ENCODE measurements at regions not wholly inside any gene's neighbourhood (a gene's known extent, or its start where the extent isn't known, plus 50 kb on each side); places are given as distances from the start of the nearest gene placed in this dataset.

DNA sequence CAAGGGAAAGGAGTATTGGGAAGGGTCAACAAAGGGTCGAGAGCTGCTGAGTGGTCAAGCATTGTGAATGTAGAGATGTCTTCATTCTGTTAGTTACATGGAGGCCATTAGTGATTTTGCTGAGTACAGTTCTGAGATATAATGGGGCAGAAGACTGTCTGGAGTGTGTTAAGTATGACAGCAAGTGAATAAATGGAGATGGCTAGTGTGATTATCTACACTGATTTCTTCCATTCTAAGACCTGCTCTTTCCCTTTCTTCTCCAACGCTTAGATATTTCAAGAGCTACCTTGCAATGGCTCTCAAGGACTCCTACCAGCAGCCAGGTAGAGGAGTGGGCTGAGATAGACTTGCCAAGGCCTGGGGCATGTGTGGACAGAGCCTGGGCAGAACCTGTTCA lies 216.5 kb downstream of the MFSD1 start:
- TF ChIP-seq, protein P1, sequence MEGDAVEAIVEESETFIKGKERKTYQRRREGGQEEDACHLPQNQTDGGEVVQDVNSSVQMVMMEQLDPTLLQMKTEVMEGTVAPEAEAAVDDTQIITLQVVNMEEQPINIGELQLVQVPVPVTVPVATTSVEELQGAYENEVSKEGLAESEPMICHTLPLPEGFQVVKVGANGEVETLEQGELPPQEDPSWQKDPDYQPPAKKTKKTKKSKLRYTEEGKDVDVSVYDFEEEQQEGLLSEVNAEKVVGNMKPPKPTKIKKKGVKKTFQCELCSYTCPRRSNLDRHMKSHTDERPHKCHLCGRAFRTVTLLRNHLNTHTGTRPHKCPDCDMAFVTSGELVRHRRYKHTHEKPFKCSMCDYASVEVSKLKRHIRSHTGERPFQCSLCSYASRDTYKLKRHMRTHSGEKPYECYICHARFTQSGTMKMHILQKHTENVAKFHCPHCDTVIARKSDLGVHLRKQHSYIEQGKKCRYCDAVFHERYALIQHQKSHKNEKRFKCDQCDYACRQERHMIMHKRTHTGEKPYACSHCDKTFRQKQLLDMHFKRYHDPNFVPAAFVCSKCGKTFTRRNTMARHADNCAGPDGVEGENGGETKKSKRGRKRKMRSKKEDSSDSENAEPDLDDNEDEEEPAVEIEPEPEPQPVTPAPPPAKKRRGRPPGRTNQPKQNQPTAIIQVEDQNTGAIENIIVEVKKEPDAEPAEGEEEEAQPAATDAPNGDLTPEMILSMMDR (IDR thresholded peaks at IDR 0.05) = no peak
- no peak overlapping the region for H3K27ac ChIP-seq
- no peak overlapping the region for H3K4me3 ChIP-seq
- no peak for DNase-seq (ENCODE audit: low spot score)

DNA sequence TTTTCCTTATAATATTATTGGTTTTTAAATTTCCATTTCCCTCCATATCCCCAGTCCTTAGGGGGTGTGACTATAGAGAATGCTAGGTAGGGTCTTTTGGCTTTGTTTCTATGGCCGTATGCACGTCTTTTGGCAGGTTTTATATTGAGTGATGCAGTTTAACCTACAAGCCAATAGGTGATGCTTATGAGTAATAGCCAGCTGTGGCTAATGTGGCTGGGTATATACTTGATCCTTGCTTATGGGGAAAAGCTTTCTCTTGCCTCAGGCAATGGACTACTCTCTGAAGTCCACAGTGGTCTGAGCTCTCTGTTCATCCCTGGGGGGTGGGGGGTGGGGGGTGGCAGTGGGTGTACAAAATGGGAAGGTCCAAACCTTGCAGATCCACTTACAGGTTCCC lies 223.9 kb downstream of the MFSD1 start:
- no peak overlapping the region for H3K4me3 ChIP-seq
- no peak overlapping the region for H3K27ac ChIP-seq
- TF ChIP-seq, protein P1 (IDR thresholded peaks at IDR 0.05) = no peak
- DNase-seq (ENCODE audit: low spot score) = no peak

DNA sequence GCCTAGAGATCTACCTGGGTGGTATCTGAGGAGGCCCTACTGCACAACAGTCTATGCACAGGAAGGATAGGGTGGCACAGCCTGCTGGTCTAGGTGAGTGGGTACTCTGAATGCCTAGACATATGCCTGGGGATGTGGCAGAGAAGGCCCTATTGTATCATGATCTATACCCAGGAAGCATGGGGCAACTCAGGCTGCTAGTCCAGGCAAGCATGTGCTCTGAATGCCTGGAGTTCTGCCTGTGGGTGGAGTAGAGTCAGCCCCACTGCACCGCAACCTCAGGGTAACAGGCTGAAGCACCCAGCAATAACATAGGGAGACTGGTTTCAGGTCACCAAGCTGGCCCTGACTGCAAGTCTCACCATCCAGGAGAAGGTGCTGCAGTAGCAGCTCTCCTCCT lies 224.7 kb downstream of the MFSD1 start:
- no peak for DNase-seq (ENCODE audit: low spot score)
- TF ChIP-seq, protein P1 (IDR thresholded peaks at IDR 0.05) = no peak
- no peak overlapping the region for H3K4me3 ChIP-seq

DNA sequence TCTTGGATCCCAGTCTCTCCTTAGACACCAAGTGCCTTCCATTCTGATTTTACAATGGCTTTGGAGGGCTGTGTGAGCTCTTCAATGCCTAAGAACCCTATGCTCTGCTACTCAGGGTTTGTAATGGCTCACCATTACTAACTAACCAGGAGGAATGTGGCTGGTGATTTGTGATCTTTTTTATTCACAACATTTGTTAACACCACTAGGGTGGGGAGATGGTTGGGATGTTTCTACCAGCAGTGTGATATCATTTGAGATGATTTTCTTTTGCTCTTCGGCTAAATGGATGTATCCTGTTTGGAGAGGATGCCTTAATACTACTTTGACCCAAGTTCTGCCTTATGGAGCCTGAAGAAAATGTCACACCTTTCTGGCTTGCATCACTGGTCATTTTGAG lies 226.9 kb downstream of the MFSD1 start:
- Histone ChIP-seq H3K27ac (no peak overlapping the region), H3K4me3 (no peak overlapping the region)
- TF ChIP-seq, protein P1 (IDR thresholded peaks at IDR 0.05) = no peak
- no peak for DNase-seq (ENCODE audit: low spot score)

More for the DNA sequence above, 224.7 kb downstream of the MFSD1 start:
- H3K27ac ChIP-seq = no peak overlapping the region

DNA sequence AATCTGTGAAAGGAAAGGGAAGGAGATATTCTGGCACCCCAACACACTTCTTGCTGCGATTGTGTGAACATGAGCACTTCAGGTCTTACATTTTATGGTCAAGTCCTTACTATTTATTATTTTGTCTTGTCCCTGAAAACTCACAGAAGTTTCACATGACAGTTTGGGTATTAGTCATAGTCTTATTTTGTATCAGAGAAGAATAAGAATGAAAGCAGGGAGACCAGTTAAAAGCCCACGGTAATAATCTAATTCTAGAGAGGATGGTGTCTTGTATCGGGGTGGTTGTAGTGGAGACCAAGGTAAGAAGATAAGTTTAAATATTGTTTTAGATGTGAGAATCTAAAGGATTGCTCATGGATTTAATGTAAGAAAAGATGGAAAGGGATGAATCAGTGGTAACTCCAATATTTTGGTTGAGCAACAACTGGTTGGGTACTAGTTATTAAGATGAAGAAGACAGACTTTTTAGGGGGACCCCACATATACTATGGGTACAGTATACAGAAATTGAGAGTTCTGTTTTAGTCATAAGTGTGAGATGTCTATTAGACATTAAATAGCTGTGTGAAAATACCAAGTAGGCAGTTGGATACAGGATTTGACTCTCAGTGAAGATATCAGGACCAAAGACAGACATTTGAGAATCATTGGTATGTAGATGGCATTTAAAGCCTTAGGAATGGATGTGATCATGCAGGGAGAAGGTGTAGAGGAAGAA lies 227.6 kb downstream of the MFSD1 start:
- H3K27ac ChIP-seq = no peak overlapping the region
- H3K4me3 ChIP-seq = no peak overlapping the region
- TF ChIP-seq, protein P1 (IDR thresholded peaks at IDR 0.05) = no peak

DNA sequence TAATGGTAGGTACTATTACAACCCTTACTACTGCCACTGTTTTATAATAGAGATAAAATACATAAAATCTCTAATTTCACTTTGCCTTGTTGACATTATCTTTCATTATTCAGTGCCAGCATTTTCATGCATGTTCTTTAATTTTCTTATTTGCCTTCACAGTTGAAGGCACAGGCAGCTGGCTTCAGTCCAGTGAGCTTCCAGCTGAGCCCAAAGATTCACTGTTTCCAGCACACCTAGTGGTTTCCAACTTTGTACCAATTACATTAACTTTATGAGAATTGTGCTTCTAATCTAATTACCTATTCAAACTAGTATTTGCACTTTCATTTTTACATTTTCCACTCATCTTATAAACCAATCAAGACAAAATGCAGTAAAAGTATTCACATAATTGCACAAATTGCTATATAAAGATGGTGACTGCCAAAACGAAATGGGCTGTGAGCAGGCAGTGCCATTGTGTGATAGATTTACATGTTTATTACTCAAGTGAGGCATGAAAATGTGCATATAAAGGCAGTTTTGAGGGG lies 228.3 kb downstream of the MFSD1 start:
- Histone ChIP-seq H3K27ac (no peak overlapping the region), H3K4me3 (no peak overlapping the region)
- no peak for DNase-seq (ENCODE audit: low spot score)
- TF ChIP-seq, protein P1 (IDR thresholded peaks at IDR 0.05) = no peak

More for the DNA sequence above, 227.6 kb downstream of the MFSD1 start:
- DNase-seq (ENCODE audit: low spot score) = no peak

Data from coronary artery (tissue), 2 donors.